SK-N-MC (cell line): ENCODE measurements at regions not wholly inside any gene's neighbourhood (a gene's known extent, or its start where the extent isn't known, plus 50 kb on each side); places are given as distances from the start of the nearest gene placed in this dataset.
"Not testable (repeated sequence)": the region's sequence is repeated elsewhere in the genome, so short reads cannot be mapped to it uniquely, and the experiment has no call there.

Experiments used
- DNase-seq: peaks from one replicate; pipeline ENCODE4 v3.0.0-alpha.2; 2011; ENCODE audit warnings: low read depth, low spot score
- H3K27ac ChIP-seq: fragments of 200-600 bp; sonication (generic); 2 replicates; pipeline ENCODE4 v1.5.1; 2016; ENCODE audit warnings: mixed run types
- H3K36me3 ChIP-seq: fragments of 200-600 bp; sonication (generic); 2 replicates; pipeline ENCODE4 v1.6.1; 2017; ENCODE audit warnings: antibody characterized with exemption, low read length, mixed read lengths; ENCODE audit not compliant: insufficient read depth
- H3K4me3 ChIP-seq: fragments of 200-600 bp; sonication (generic); 2 replicates; pipeline ENCODE4 v1.5.1; 2016
- H3K9ac ChIP-seq: fragments of 200-600 bp; sonication (generic); 2 replicates; pipeline ENCODE4 v1.8.0; 2017; ENCODE audit warnings: mixed run types, mixed read lengths; ENCODE audit not compliant: insufficient read length
- H3K9me3 ChIP-seq: fragments of 200-600 bp; sonication (generic); 2 replicates; pipeline ENCODE4 v1.6.1; 2017; ENCODE audit warnings: low read depth, mild to moderate bottlenecking, antibody characterized with exemption, low read length, moderate library complexity, mixed read lengths
- EZH2 ChIP-seq: fragments of 200-600 bp; sonication (generic); IDR thresholded peaks from one replicate; pipeline ENCODE4 v1.6.1; 2017; ENCODE audit warnings: antibody characterized with exemption
- FOXP2 ChIP-seq: optimal IDR thresholded peaks from 2 replicates; pipeline ENCODE3; 2011; ENCODE audit warnings: mild to moderate bottlenecking, moderate library complexity; ENCODE audit not compliant: insufficient read depth; ENCODE audit errors: extremely low read length, control extremely low read depth
- POLR2AphosphoS5 ChIP-seq: IDR thresholded peaks from 2 replicates; pipeline ENCODE4 v1.6.1; 2012; ENCODE audit warnings: mild to moderate bottlenecking, low read depth, low read length, borderline replicate concordance

GRCh38 chr5:6305853-6306252 lies 72.5 kb downstream of the MED10 start:
- Histone ChIP-seq H3K27ac (no peak overlapping the region), H3K4me3 (no peak overlapping the region), H3K9ac (no peak overlapping the region), H3K9me3 (no peaks in the 10 kb centered on the region), H3K36me3 (no peaks in the 10 kb centered on the region)
- no peak for DNase-seq
- TF ChIP-seq FOXP2 (no peak), EZH2 (no peak), POLR2AphosphoS5 (no peak)

- Histone ChIP-seq H3K36me3 (no peaks in the 10 kb centered on the region), H3K9ac (no peak overlapping the region), H3K27ac (no peak overlapping the region), H3K9me3 (no peaks in the 10 kb centered on the region), H3K4me3 (no peak overlapping the region)
- TF ChIP-seq EZH2 = no peak
- no peak for TF ChIP-seq FOXP2
- DNase-seq = no peak
These were observed 75.7 kb downstream of the MED10 start for GRCh38 chr5:6302684-6303083.

GRCh38 chr5:6302075-6302474 lies 76.3 kb downstream of the MED10 start:
- DNase-seq = no peak
- TF ChIP-seq FOXP2 (no peak), EZH2 (no peak), POLR2AphosphoS5 (no peak)
- Histone ChIP-seq H3K27ac (no peak overlapping the region), H3K9me3 (no peaks in the 10 kb centered on the region), H3K36me3 (no peaks in the 10 kb centered on the region), H3K4me3 (no peak overlapping the region), H3K9ac (no peak overlapping the region)

- TF ChIP-seq FOXP2 (no peak), EZH2 (no peak), POLR2AphosphoS5 (no peak)
- H3K9me3 ChIP-seq = no peaks in the 10 kb centered on the region
- H3K36me3 ChIP-seq = no peaks in the 10 kb centered on the region
- no peak overlapping the region for H3K9ac ChIP-seq
- no peak overlapping the region for H3K27ac ChIP-seq
- no peak overlapping the region for H3K4me3 ChIP-seq
- DNase-seq = no peak
These were observed 81.8 kb downstream of the MED10 start for GRCh38 chr5:6296524-6296923.

- no peak for DNase-seq
- TF ChIP-seq FOXP2 (no peak), EZH2 (no peak), POLR2AphosphoS5 (no peak)
- Histone ChIP-seq H3K27ac (no peak overlapping the region), H3K9me3 (no peaks in the 10 kb centered on the region), H3K4me3 (no peak overlapping the region), H3K9ac (no peak overlapping the region), H3K36me3 (no peaks in the 10 kb centered on the region)
These were observed 86.4 kb downstream of the MED10 start for GRCh38 chr5:6291961-6292360.

- TF ChIP-seq EZH2 (no peak), FOXP2 (no peak), POLR2AphosphoS5 (no peak)
- no peaks in the 10 kb centered on the region for H3K9me3 ChIP-seq
- H3K9ac ChIP-seq = no peak overlapping the region
- DNase-seq = no peak
- H3K4me3 ChIP-seq = no peak overlapping the region
- no peak overlapping the region for H3K27ac ChIP-seq
- no peaks in the 10 kb centered on the region for H3K36me3 ChIP-seq
These were observed 89.1 kb downstream of the MED10 start for GRCh38 chr5:6289239-6289638.

GRCh38 chr5:6287176-6287575 lies 91.2 kb downstream of the MED10 start:
- DNase-seq = no peak
- H3K27ac ChIP-seq = no peak overlapping the region
- H3K4me3 ChIP-seq = no peak overlapping the region
- no peaks in the 10 kb centered on the region for H3K9me3 ChIP-seq
- H3K36me3 ChIP-seq = no peaks in the 10 kb centered on the region
- no peak overlapping the region for H3K9ac ChIP-seq
- TF ChIP-seq POLR2AphosphoS5 (no peak), EZH2 (no peak), FOXP2 (no peak)

GRCh38 chr5:6286404-6286803 lies 91.9 kb downstream of the MED10 start:
- Histone ChIP-seq H3K9ac (no peak overlapping the region), H3K36me3 (no peaks in the 10 kb centered on the region), H3K9me3 (no peaks in the 10 kb centered on the region), H3K4me3 (no peak overlapping the region), H3K27ac (no peak overlapping the region)
- no peak for TF ChIP-seq FOXP2
- TF ChIP-seq EZH2 = no peak
- no peak for TF ChIP-seq POLR2AphosphoS5
- DNase-seq = no peak

GRCh38 chr5:6284491-6284890 lies 93.9 kb downstream of the MED10 start:
- H3K9me3 ChIP-seq, H3K36me3 ChIP-seq, DNase-seq, H3K27ac ChIP-seq, H3K4me3 ChIP-seq, H3K9ac ChIP-seq: not testable (repeated sequence)

GRCh38 chr5:6282352-6282751 lies 96.0 kb downstream of the MED10 start:
- Histone ChIP-seq H3K27ac (no peak overlapping the region), H3K9ac (no peak overlapping the region), H3K36me3 (no peaks in the 10 kb centered on the region), H3K4me3 (no peak overlapping the region), H3K9me3 (no peaks in the 10 kb centered on the region)
- no peak for TF ChIP-seq EZH2
- TF ChIP-seq FOXP2 = no peak
- TF ChIP-seq POLR2AphosphoS5 = no peak
- no peak for DNase-seq
